ENCODE measurements at regions not wholly inside any gene's neighbourhood (a gene's known extent, or its start where the extent isn't known, plus 50 kb on each side); places are given as distances from the start of the nearest gene placed in this dataset.
"Not testable (repeated sequence)": the region's sequence is repeated elsewhere in the genome, so short reads cannot be mapped to it uniquely, and the experiment has no call there.

DNA sequence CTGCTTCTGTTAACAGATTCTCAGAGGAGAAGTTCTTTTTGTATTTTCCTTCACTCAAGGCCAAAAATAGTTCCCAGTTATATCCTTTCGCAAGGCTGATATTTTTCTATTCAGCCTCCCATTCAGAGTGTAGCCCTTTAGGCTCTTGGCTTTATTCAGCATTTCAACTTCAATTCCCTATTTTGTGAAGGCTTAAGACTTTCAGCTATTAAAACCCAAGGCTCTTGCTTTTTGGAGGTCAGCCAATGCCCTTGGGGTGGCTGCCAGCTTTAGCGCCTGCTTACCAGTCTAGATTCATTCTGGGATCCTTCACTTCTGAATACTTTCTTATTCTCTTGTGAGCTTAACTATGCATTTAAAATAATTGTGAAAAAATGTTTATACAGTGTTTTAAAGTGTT, 57.3 kb upstream of the ADGRA3 start:
- ATAC-seq (peak; percentile 45), DNase-seq (ENCODE audit: low spot score) (peak; percentile 78)
- intact Hi-C loops (cut with DNase I), result no loop called here

DNA sequence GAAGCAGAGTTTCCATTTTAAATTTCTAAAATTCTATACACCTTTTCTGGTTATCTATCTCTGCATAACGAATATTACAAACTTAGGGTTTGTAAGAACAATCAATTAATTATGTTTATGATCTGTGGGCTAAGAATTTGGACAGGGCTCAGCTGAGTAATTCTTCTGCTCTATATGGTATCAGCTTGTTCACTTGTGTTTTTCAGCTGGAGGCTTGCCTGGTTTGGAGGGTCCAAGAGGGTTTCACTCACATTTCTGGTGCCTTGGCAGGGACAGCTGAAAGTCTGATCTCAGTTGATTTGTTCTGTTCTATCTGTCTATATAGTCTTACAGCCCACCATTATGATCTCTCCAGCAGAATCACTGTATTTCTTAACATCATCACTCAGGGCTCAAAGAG, 57.8 kb upstream of the ADGRA3 start:
- DNase-seq (ENCODE audit: low spot score), result no peak
- ATAC-seq, result no peak
- intact Hi-C loops (cut with DNase I), result no loop called here

DNA sequence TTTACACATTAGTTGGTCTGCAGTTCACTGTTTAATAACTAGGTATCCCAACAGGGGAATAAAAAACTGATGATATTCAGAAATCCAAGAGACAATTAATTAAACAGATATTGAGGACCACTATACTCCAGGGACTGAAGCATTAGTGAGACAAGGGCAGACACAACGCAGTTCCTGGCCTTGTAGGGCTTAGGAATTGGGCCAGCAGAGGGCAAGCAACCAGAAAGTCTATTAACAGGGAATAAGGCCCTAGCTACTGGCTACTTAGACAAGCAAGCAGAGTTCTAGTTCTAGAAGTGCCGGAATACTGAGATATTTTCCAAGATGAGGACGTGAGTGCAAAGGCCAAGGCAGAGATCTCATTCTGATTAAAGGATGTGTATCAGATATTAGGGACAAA, 58.6 kb upstream of the ADGRA3 start:
- intact Hi-C loops (cut with DNase I), result no loop called here
- no peak for ATAC-seq
- no peak for DNase-seq (ENCODE audit: low spot score)

DNA sequence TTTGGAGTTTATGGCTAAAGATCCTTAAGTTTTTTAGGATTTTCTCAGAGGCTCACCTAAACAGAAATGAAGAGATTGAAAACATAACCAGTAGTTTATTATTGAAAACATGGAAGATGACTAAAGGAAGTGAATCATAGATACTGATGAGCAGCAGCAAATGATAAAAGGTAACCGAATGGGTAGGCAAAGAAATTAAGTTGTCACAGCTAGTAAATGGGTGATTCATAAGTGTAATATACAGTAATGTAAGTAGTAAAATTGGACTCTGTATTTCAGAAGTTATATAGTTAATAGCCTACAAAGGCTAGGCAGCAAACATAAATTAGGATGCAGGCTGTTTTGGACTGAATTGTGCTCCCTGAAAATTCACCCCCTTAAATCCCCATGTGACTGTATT, 59.0 kb upstream of the ADGRA3 start:
- ATAC-seq (no peak), DNase-seq (ENCODE audit: low spot score) (no peak)
- intact Hi-C loops (cut with DNase I), result no loop called here

DNA sequence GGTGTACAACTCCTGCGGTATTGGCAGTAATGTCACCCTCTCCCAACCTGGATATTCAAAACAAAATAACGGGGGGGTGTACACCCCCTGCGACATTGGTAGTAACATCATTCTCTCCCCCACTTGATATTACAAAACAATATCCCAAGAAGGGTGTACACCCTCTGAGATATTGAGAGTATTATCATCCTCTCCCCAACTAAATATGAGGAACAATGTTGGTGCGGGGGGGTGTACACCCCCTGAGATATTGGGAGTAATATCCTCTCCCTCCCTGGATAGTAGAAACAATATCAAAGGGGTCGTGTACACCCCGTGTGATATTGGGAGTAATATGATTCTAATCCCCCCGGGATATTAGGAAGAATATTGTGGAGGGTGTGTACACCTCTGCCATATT, 71.4 kb upstream of the ADGRA3 start:
- no peak for ATAC-seq
- intact Hi-C loops (cut with DNase I), result no loop called here
- DNase-seq (ENCODE audit: low spot score), result no peak

DNA sequence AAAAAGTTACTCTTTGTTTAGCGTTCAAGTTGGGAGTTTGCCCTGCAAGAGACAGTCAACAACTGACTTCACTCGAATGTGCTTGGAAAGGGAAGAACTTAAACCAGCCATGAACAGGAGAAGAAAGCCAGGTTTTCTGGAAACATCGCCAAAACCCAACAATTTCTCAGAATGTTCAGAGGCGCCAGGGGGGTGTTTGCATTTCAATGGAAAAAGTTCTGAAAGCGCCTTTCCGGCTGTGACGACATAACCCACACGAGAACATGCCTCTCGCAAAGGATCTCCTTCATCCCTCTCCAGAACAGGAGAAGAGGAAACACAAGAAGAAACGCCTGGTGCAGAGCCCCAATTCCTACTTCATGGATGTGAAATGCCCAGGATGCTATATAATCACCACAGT, 78.1 kb upstream of the ADGRA3 start:
- ATAC-seq, result no peak
- intact Hi-C loops (cut with DNase I), result no loop called here
- DNase-seq (ENCODE audit: low spot score), result no peak

DNA sequence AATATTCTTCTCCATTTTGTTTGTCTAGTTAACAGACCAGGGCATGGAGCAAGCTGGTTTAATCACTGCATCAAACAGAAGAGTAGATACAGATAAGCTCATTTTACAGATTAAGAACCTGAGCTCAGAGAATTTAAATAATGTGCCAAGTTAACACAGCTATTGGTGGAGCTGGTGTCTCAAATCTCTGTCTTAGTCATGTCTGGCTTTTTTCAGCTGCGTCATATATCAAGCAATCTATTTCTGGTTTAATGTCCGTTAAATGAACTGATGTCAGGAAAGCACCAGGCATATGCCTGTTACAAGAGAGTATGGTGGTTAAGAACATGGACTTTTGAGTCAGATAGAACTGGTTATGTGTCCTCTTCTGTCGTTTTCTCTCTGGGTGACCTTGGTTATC, 79.8 kb upstream of the ADGRA3 start:
- DNase-seq (ENCODE audit: low spot score), result no peak
- intact Hi-C loops (cut with DNase I), result no loop called here
- ATAC-seq, result no peak

DNA sequence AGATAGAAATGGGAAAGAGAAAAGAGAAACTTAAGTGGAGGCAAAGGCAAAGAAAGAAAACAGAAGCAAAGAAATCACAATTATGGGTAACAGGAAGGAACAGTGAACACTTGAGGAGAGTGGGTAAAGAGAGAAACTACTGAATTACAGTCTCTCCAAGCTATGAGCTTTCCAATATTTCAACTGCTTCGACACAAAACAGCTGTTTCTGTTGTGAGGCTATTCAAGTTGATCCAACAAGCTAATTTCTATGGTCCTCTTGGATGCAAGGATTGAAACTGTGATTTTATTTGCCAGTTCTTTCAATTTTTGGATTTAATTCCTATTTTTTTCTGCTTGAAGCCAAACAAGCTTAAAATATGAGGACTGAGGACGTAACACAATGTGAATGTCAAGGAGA, 80.5 kb upstream of the ADGRA3 start:
- no peak for ATAC-seq
- DNase-seq (ENCODE audit: low spot score), result no peak
- intact Hi-C loops (cut with DNase I), result no loop called here

DNA sequence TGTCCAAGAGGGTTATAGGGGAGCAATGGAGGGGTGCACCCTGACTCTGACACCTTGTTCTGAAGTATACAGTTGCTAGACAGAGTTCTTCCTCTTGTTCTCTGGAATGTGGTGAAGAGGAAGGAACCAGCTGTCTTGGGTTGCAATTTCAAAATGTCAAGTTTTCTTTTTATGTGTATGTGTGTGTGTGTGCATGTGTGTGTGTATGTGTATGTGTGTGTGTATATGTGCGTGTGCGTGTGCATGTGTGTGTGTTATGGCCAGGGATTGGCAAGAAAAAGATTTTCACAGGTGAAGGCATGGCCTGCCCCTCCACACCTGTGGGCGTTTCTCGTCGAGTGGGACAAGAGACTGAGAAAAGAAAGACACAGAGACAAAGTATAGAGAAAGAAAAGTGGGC, 81.6 kb upstream of the ADGRA3 start:
- peak; percentile 42 for ATAC-seq
- no peak for DNase-seq (ENCODE audit: low spot score)
- intact Hi-C loops (cut with DNase I), result no loop called here

DNA sequence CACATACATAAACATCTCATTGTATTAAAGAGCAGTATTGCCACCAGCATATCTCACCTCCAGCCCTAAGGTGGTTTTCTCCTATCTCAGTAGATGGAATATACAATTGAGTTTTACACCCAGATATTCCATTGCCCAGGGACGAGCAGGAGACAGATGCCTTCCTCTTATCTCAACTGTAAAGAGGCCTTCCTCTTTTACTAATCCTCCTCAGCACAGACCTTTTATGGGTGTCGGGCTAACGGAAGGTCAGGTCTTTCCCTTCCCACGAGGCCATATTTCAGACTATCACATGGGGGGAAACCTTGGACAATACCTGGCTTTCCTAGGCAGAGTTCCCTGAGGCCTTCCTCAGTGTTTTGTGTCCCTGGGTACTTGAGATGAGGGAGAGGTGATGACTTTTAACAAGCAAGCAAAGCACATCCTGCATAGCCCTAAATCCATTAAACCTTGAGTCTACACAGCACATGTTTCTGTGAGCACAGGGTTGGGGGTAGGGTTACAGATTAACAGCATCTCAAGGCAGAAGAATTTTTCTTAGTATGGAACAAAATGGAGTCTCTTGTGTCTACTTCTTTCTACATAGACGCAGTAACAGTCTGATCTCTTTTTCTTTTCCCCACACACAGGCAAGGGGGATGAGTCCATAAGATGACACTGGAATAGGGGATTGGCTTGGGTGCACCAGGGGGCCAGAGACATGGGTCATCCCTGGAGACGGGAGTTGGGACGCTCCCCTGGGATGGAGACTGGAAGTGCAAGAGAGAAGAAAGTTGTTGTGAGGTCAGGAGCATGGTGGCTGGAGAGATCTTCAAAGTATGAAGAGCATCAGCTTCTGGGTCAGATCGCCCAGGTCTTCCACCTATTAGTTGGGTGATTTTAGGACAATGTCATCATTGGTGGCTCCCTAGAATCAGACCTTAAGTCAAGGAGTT, 82.5 kb upstream of the ADGRA3 start:
- intact Hi-C loops (cut with DNase I); DNase-seq (ENCODE audit: low spot score); ATAC-seq: not testable (repeated sequence)

DNA sequence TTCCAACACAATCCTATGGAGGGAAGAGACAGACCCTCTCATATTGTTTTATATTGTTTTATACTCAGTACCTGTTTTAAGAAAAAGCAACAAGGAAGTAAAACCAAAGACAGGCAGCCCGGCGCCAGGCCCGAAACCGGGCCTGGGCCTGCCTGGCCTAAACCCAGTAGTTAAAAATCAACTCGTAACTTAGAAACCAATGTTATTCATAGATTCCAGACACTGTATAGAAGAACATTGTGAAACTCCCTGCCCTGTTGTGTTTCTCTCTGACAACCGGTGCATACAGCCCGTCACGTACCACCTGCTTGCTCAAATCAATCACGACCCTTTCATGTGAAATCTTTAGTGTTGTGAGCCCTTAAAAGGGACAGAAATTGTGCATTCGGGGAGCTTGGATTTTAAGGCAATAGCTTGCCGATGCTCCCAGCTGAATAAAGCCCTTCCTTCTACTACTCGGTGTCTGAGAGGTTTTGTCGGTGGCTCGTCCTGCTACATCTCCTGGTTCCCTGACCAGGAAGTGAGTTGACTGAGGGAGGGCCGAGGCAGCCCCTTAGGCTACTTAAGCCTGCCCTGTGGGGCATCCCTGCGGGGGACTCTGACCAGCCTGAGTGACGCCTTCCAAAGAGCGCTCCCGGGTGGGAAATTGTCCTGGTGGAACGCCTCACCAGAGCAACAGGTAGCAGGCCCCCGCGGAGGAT, 83.5 kb upstream of the ADGRA3 start:
- intact Hi-C loops (cut with DNase I); ATAC-seq; DNase-seq (ENCODE audit: low spot score): not testable (repeated sequence)

DNA sequence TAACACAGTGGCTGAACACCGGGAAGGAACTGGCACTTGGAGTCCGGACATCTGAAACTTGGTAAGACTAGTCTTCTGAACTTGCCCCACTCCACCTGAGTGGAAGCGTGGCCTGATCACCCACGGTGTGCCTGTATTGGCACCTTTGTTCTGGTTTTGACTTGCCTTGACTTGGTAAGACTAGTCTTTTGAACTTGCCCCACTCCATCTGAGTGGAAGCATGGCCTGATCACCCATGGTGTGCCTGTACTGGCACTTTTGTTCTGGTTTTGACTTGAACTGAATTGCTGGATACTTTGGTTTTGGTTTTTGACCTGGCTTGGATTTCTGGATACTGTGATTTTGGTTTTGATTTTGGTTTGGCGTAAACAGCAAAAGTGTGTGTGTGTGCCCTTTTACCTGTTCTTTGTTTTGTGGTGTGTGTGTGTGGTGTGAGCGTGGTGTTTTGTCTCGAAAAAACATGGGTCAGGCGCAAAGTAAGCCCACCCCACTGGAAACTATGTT, 84.1 kb upstream of the ADGRA3 start:
- ATAC-seq; intact Hi-C loops (cut with DNase I); DNase-seq (ENCODE audit: low spot score): not testable (repeated sequence)

DNA sequence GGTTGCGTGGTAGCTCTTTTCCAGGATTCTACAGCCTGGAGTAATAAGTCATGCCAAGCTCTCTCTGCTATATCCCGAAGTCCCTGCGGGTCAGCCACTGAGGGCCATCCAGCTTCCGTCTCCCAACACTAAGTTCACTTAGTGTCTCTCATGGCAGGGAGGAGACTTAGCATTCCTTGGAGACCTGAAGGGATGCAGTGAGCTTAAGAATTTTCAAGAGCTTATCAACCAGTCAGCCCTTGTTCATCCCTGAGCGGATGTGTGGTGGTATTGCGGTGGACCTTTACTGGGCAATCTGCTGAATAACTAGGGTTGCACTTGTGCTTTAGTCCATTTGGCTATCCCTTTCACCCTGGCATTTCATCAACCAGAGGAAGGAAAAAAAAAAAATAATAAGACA, 85.8 kb upstream of the ADGRA3 start:
- ATAC-seq; DNase-seq (ENCODE audit: low spot score); intact Hi-C loops (cut with DNase I): not testable (repeated sequence)

DNA sequence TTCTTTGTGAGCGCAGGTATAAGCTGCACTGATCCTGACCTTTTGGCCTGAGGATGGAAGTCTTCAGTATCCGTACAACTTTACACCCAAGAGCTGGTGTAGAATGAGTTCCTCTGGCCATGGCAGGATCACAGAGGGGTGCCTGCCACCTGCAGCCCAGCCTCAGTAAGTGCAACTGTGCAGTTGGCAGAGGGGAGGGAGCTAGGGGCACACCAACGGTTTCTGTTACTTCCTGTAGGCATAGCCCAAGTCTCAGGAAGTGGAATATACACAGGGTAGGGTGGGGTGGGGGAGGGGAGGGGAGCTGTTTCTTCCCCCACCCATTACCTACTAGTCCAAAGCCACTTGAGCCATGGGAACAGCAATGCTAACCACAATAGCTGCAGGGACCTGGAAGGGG, 85.4 kb upstream of the GBA3 start:
- peak; percentile 61 for DNase-seq (ENCODE audit: low spot score)

DNA sequence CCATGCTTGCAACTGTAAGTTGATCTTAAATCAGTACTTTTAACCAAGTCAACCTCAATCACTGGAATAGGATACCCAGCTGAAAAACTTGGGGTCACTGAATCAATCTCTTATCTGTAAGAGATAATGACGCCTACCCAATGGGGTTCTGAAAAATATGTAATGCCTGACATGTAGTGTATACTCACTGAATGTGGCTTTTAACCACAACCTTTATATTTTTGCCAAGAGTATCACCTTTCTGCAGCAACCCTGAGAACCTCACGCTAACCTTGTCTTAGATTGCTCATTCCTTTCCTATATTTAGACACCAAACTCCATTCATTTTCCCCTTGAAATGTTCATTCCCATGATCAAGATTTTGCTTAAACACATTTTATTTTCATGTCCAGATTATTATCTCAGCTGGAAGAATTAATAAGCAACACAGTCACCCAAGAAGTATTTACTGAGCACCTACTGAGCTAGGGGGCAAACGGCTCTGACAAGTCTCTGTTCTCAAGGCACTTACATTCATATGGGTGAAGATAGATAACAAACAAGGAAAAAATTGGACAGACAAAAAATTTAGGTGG, 82.7 kb upstream of the GBA3 start:
- DNase-seq (ENCODE audit: low spot score); intact Hi-C loops (cut with DNase I); ATAC-seq: not testable (repeated sequence)

More for the DNA sequence above, 85.4 kb upstream of the GBA3 start:
- intact Hi-C loops (cut with DNase I), result no loop called here
- peak; percentile 87 for ATAC-seq

DNA sequence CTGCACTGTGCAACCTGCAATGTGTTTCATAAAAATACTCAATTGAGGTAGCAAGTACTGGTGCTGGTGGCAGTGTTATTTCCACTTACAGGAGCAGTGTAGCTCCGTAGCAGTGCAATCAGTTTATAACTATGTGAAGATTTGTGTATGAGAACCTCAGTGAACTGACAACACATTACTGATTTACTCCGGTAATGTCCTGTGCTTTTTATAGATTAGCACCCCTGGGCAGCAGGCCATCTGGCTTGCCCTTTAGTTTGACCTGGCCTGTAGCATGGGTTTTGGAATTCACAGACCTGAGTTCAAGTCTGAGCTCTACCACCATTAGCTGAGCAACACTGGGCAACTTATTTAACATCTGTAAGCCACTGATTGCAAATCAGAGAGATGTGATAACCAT, 78.6 kb upstream of the GBA3 start:
- intact Hi-C loops (cut with DNase I), result no loop called here
- DNase-seq (ENCODE audit: low spot score) (no peak), ATAC-seq (no peak)

DNA sequence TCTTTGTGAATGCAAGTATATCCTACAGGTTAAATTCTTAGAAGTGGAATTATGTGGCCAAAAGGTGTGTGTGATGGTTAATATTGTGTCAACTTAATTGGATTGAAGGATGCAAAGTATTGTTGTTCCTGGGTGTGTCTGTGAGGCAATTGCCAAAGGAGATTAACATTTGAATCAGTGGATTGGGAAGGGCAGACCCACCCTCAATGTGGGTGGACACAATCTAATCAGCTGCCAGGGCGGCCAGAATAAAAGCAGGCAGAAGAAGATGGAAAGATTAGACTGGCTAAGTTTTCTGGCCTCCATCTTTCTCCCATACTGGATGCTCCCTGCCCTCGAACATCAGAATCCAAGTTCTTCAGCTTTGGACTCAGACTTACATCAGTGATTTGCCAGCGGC, 76.2 kb upstream of the GBA3 start:
- DNase-seq (ENCODE audit: low spot score) (no peak), ATAC-seq (no peak)
- intact Hi-C loops (cut with DNase I), result no loop called here

DNA sequence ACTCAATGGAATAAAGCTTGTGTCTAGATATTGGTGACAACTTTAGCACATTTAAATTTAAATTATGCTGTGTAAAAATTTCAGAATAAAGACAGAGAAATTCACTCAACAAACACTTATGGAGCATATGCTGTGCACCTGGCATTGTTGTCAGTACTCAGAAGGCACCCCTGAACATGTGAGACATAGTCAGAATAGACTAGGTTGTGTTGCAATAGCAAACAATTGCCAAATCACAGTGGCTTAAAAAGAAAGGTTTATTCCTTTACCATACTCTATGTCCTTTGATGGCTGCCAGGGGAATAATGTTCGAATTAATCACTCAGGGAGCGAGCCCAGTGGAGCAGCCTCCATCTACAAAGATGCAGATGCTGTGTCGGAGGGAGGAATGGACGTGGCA, 72.6 kb upstream of the GBA3 start:
- intact Hi-C loops (cut with DNase I); ATAC-seq; DNase-seq (ENCODE audit: low spot score): not testable (repeated sequence)

DNA sequence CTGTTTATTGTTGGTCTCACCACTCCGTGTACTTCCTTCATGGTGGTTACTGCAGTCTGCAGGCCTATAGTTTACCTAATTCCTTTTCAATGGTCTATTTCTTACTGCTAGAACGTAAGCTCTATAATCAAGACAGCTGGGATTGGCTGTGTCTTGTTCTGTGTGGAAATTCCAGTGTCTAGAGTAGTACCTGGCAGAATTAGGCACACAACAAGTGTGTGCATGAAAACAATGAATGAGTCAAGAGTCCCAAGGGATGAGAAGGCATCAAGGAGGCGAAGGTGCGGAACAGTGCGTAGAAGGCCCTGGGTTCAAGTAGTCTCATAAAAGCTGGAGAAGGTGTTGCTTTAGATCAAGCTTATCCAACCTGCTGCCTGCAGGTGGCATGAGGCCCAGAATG, 70.8 kb upstream of the GBA3 start:
- intact Hi-C loops (cut with DNase I); ATAC-seq: not testable (repeated sequence)

DNA sequence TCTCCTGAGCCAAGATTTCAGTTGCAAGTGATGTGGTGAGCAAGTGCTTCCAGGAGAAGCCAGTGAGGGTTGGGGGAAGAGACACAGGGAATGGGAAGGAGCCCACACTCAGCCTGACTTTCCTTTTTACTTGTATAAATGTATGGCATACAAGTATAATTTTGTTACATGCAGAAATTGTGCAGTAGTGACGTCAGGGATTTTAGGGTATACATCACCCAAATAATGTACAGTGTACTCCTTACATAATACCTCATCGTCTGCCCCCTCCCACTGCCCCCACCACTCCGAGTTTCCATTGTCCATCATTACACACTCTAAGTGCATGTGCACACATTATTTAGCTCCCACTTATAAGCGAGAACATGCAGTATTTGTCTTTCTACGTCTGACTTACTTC, 68.7 kb upstream of the GBA3 start:
- intact Hi-C loops (cut with DNase I); ATAC-seq; DNase-seq (ENCODE audit: low spot score): not testable (repeated sequence)

More for the DNA sequence above, 70.8 kb upstream of the GBA3 start:
- DNase-seq (ENCODE audit: low spot score), result not testable (repeated sequence)

All from sciatic nerve (tissue), 2 donors.